ENCODE measurements at regions not wholly inside any gene's neighbourhood (a gene's known extent, or its start where the extent isn't known, plus 50 kb on each side); places are given as distances from the start of the nearest gene placed in this dataset.

DNA sequence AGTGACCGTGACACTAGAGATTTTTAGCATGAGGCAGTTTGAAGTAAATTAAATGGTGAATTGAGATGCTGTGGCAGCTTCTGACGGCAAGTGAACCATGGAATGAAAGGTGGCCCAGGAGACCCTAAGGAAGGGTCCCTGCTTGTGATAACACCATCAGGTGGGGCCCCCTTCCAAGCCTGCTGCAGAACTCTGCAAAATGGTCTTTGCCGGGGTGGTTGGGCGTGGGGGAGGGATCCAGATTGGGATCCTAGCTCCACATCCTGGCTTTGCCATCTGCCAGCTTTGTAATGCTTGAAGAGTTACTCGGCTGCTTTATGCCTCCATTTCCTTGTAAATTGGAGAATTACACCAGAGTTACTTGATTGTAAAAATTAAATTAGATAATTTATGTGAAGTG, 222.6 kb upstream of the NFE2L3 start:
- H3K27ac ChIP-seq (ENCODE audit: insufficient read depth, low read depth, low read length): no peak overlapping the region
- H3K79me2 ChIP-seq (ENCODE audit: control insufficient read depth, insufficient read depth, low read length): no peaks in the 10 kb centered on the region
- H3K4me2 ChIP-seq (ENCODE audit: insufficient read depth, low read length): no peak overlapping the region
- H3K9me1 ChIP-seq (replicated peaks; ENCODE audit: control insufficient read depth, extremely low read depth, insufficient read depth, low read length): no peaks in the 10 kb centered on the region
- no peaks in the 10 kb centered on the region for H4K20me1 ChIP-seq (replicated peaks; ENCODE audit: control insufficient read depth, extremely low read depth, insufficient read depth, low read length)
- no peaks in the 10 kb centered on the region for H3K9me3 ChIP-seq (replicated peaks; ENCODE audit: control insufficient read depth, insufficient read depth, low read length)
- no peaks in the 10 kb centered on the region for H3K4me1 ChIP-seq (ENCODE audit: control insufficient read depth, extremely low read depth, insufficient read depth, low read length)
- ChIA-PET POLR2A (no interaction called here), CTCF (no interaction called here)
- TF ChIP-seq MYC (IDR thresholded peaks at IDR 0.05; ENCODE audit: low read depth, low read length): no peak
- TF ChIP-seq JUN (IDR thresholded peaks at IDR 0.05; ENCODE audit: borderline replicate concordance, insufficient read depth, insufficient read length, low read depth): no peak
- no peak for TF ChIP-seq POLR2A (IDR thresholded peaks at IDR 0.05; ENCODE audit: low read depth, low read length)
- TF ChIP-seq FOS (IDR thresholded peaks at IDR 0.05; ENCODE audit: borderline replicate concordance, insufficient read depth, low read length): no peak
- TF ChIP-seq, protein P1, sequence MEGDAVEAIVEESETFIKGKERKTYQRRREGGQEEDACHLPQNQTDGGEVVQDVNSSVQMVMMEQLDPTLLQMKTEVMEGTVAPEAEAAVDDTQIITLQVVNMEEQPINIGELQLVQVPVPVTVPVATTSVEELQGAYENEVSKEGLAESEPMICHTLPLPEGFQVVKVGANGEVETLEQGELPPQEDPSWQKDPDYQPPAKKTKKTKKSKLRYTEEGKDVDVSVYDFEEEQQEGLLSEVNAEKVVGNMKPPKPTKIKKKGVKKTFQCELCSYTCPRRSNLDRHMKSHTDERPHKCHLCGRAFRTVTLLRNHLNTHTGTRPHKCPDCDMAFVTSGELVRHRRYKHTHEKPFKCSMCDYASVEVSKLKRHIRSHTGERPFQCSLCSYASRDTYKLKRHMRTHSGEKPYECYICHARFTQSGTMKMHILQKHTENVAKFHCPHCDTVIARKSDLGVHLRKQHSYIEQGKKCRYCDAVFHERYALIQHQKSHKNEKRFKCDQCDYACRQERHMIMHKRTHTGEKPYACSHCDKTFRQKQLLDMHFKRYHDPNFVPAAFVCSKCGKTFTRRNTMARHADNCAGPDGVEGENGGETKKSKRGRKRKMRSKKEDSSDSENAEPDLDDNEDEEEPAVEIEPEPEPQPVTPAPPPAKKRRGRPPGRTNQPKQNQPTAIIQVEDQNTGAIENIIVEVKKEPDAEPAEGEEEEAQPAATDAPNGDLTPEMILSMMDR (IDR thresholded peaks at IDR 0.05; ENCODE audit: extremely low read depth in 1 of 2, insufficient read depth in 1 of 2, low read depth in 1 of 2, low read length in 2 of 2): no peak
- TF ChIP-seq POLR2AphosphoS5 (IDR thresholded peaks at IDR 0.05; ENCODE audit: insufficient read depth, low read depth, low read length): no peak
- BruUV-seq (replicated peaks): no TSS peak
- intact Hi-C loops (cut with micrococcal nuclease) (no loop called here), dilution Hi-C loops (cut with MboI; ENCODE audit: extremely low pct_ligation_motif_present, low sequenced_read_pairs) (no loop called here)
- DNase-seq (ENCODE audit: low read depth, low spot score): no peak
- no peak overlapping the region for H3K9ac ChIP-seq (replicated peaks; ENCODE audit: extremely low read depth, insufficient read depth, low read length)
- H2AFZ ChIP-seq (ENCODE audit: low read depth, low read length): no peak overlapping the region
- FAIRE-seq: no peak
- no peaks in the 10 kb centered on the region for H3K27me3 ChIP-seq (ENCODE audit: control insufficient read depth in 2 of 2, insufficient read depth in 2 of 2, low read length in 2 of 2)
- H3K36me3 ChIP-seq (ENCODE audit: control insufficient read depth in 2 of 2, extremely low read depth in 1 of 2, insufficient read depth in 2 of 2, low read length in 2 of 2): no peaks in the 10 kb centered on the region
- H3K4me3 ChIP-seq (replicated peaks in 1 of 3; ENCODE audit: insufficient read depth in 1 of 3, low read depth in 1 of 3, low read length in 3 of 3): no peak overlapping the region

DNA sequence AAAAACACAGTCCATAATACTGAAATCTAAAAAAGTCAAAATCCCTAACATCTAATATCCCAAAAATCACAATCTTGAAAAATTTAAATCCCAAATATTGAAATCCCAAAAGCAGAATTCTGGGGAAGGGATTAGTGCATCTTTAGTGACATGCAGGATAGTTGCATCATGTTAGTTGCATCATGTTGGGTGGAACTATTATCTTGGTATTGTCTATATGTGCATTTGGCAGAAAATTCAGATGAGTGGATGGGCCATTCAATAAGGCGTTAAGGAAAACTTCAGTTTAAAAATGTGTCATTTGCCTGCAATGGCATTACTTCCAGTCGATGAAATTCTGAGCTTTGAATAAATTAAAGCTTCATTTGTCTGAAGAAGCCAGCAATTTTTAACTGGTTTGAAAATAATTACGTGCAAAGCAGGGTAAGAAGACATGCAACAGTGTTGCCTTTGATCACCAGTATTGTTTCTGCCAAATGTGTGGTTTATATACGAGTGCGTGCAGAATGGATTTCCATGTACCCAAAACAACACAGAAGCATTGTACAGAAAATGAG, 221.4 kb upstream of the NFE2L3 start:
- no peak for TF ChIP-seq POLR2A (IDR thresholded peaks at IDR 0.05; ENCODE audit: low read depth, low read length)
- no peak for TF ChIP-seq GATA2 (IDR thresholded peaks at IDR 0.05; ENCODE audit: insufficient read depth, insufficient read length, low read depth, low read length)
- no peaks in the 10 kb centered on the region for H4K20me1 ChIP-seq (replicated peaks; ENCODE audit: control insufficient read depth, extremely low read depth, insufficient read depth, low read length)
- no peaks in the 10 kb centered on the region for H3K9me3 ChIP-seq (replicated peaks; ENCODE audit: control insufficient read depth, insufficient read depth, low read length)
- no peak for DNase-seq (ENCODE audit: low read depth, low spot score)
- H3K9ac ChIP-seq (replicated peaks; ENCODE audit: extremely low read depth, insufficient read depth, low read length): no peak overlapping the region
- no TSS peak for BruUV-seq (replicated peaks)
- intact Hi-C loops (cut with micrococcal nuclease) (no loop called here), dilution Hi-C loops (cut with MboI; ENCODE audit: extremely low pct_ligation_motif_present, low sequenced_read_pairs) (no loop called here)
- H3K27ac ChIP-seq (ENCODE audit: insufficient read depth, low read depth, low read length): no peak overlapping the region
- H2AFZ ChIP-seq (ENCODE audit: low read depth, low read length): no peak overlapping the region
- H3K36me3 ChIP-seq (ENCODE audit: control insufficient read depth in 2 of 2, extremely low read depth in 1 of 2, insufficient read depth in 2 of 2, low read length in 2 of 2): no peaks in the 10 kb centered on the region
- H3K27me3 ChIP-seq (ENCODE audit: control insufficient read depth in 2 of 2, insufficient read depth in 2 of 2, low read length in 2 of 2): no peaks in the 10 kb centered on the region
- no peak overlapping the region for H3K4me2 ChIP-seq (ENCODE audit: insufficient read depth, low read length)
- no peaks in the 10 kb centered on the region for H3K79me2 ChIP-seq (ENCODE audit: control insufficient read depth, insufficient read depth, low read length)
- H3K4me3 ChIP-seq (replicated peaks in 1 of 3; ENCODE audit: insufficient read depth in 1 of 3, low read depth in 1 of 3, low read length in 3 of 3): no peak overlapping the region
- H3K9me1 ChIP-seq (replicated peaks; ENCODE audit: control insufficient read depth, extremely low read depth, insufficient read depth, low read length): no peaks in the 10 kb centered on the region
- POLR2A ChIA-PET: no interaction called here
- no peaks in the 10 kb centered on the region for H3K4me1 ChIP-seq (ENCODE audit: control insufficient read depth, extremely low read depth, insufficient read depth, low read length)
- CTCF ChIA-PET: interaction anchor here (1.2 to 1.4 kb wide), 2 partner anchors 10 to 38 kb away, joined by 3 read pairs; no protein-coding TSS in a partner anchor
- no peak for FAIRE-seq
